ELR (cell line): ENCODE measurements at regions not wholly inside any gene's neighbourhood (a gene's known extent, or its start where the extent isn't known, plus 50 kb on each side); places are given as distances from the start of the nearest gene placed in this dataset.
A peak's percentile ranks its signal among the peaks of the same experiment; 100 is the strongest.
"Not testable (repeated sequence)": the region's sequence is repeated elsewhere in the genome, so short reads cannot be mapped to it uniquely, and the experiment has no call there.

Experiments used
- DNase-seq: peaks from one replicate; pipeline ENCODE4 v3.0.0-alpha.2; 2015; ENCODE audit warnings: low read depth

GRCh38 chr7:157467496-157468212 lies 130.8 kb downstream of the DNAJB6 start:
- no peak for DNase-seq

GRCh38 chr7:157468221-157469111 lies 131.7 kb downstream of the DNAJB6 start:
- DNase-seq, result peak; percentile 38

GRCh38 chr7:157469181-157470016 lies 132.6 kb downstream of the DNAJB6 start:
- DNase-seq, result no peak

GRCh38 chr7:157470017-157470322 lies 133.2 kb downstream of the DNAJB6 start:
- DNase-seq, result no peak

- DNase-seq, result no peak
These were observed 133.9 kb downstream of the DNAJB6 start for GRCh38 chr7:157470701-157471131.

GRCh38 chr7:157471259-157472125 lies 134.7 kb downstream of the DNAJB6 start:
- DNase-seq, result no peak

- DNase-seq, result no peak
These were observed 135.7 kb downstream of the DNAJB6 start for GRCh38 chr7:157472311-157473050.

- DNase-seq, result no peak
These were observed 136.3 kb downstream of the DNAJB6 start for GRCh38 chr7:157473051-157473569.

- peak; percentile 42 for DNase-seq
These were observed 137.9 kb downstream of the DNAJB6 start for GRCh38 chr7:157474685-157475084.

GRCh38 chr7:157475095-157475494 lies 138.3 kb downstream of the DNAJB6 start:
- DNase-seq, result no peak

- no peak for DNase-seq
These were observed 138.8 kb downstream of the DNAJB6 start for GRCh38 chr7:157475601-157476000.

GRCh38 chr7:157476201-157476600 lies 139.4 kb downstream of the DNAJB6 start:
- no peak for DNase-seq

- DNase-seq, result no peak
These were observed 140.1 kb downstream of the DNAJB6 start for GRCh38 chr7:157476654-157477549.

- DNase-seq, result no peak
These were observed 140.9 kb downstream of the DNAJB6 start for GRCh38 chr7:157477550-157478212.

GRCh38 chr7:157478611-157479010 lies 141.8 kb downstream of the DNAJB6 start:
- not testable (repeated sequence) for DNase-seq

- DNase-seq, result no peak
These were observed 142.5 kb downstream of the DNAJB6 start for GRCh38 chr7:157479326-157479725.

GRCh38 chr7:157480371-157481050 lies 143.7 kb downstream of the DNAJB6 start:
- DNase-seq, result no peak

GRCh38 chr7:157481389-157481788 lies 144.6 kb downstream of the DNAJB6 start:
- no peak for DNase-seq
